OCI-LY1 (cell line): ENCODE measurements at regions not wholly inside any gene's neighbourhood (a gene's known extent, or its start where the extent isn't known, plus 50 kb on each side); places are given as distances from the start of the nearest gene placed in this dataset.

Experiments used
- H2AFZ ChIP-seq: fragments of 200-600 bp; sonication (generic), shearing (Covaris generic); 2 replicates; pipeline ENCODE4 v1.6.0; 2014; ENCODE audit warnings: antibody characterized with exemption, mild to moderate bottlenecking, low read length
- H3F3A ChIP-seq: fragments of 200-600 bp; sonication (generic), shearing (Covaris generic); 2 replicates; pipeline ENCODE4 v1.6.0; 2014; ENCODE audit warnings: mild to moderate bottlenecking, antibody characterized with exemption, low read length, moderate library complexity; ENCODE audit not compliant: insufficient read depth
- H3K27ac ChIP-seq: fragments of 200-600 bp; sonication (generic); 2 replicates; pipeline ENCODE4 v1.5.1; 2014; ENCODE audit warnings: low read length, mixed run types, mild to moderate bottlenecking, low read depth; ENCODE audit not compliant: poor library complexity, severe bottlenecking
- H3K27me3 ChIP-seq: fragments of 200-600 bp; sonication (generic); 2 replicates; pipeline ENCODE4 v1.6.0; 2014; ENCODE audit warnings: antibody characterized with exemption, mild to moderate bottlenecking, low read length, moderate library complexity; ENCODE audit not compliant: insufficient read depth
- H3K36me3 ChIP-seq: fragments of 200-600 bp; sonication (generic); 2 replicates; pipeline ENCODE4 v1.6.1; 2014; ENCODE audit warnings: mild to moderate bottlenecking, antibody characterized with exemption, low read length, moderate library complexity, mixed read lengths; ENCODE audit not compliant: insufficient read depth
- H3K4me1 ChIP-seq: fragments of 200-600 bp; sonication (generic); 2 replicates; pipeline ENCODE4 v1.5.1; 2014; ENCODE audit warnings: mild to moderate bottlenecking, low read length, moderate library complexity; ENCODE audit not compliant: insufficient read depth, severe bottlenecking
- H3K4me2 ChIP-seq: fragments of 200-600 bp; sonication (generic), shearing (Covaris generic); 2 replicates; pipeline ENCODE4 v1.6.1; 2014; ENCODE audit warnings: low read length
- H3K4me3 ChIP-seq: fragments of 200-600 bp; sonication (generic); 2 replicates; pipeline ENCODE4 v1.5.1; 2014; ENCODE audit warnings: low read length, low read depth, mild to moderate bottlenecking, mixed read lengths; ENCODE audit not compliant: poor library complexity, severe bottlenecking
- H3K79me2 ChIP-seq: fragments of 200-600 bp; shearing (Covaris generic); 2 replicates; pipeline ENCODE4 v1.6.1; 2016; ENCODE audit warnings: mixed run types, low read length, mixed read lengths; ENCODE audit not compliant: insufficient read depth
- H3K9ac ChIP-seq: fragments of 200-600 bp; sonication (generic), shearing (Covaris generic); 2 replicates; pipeline ENCODE4 v1.6.1; 2014; ENCODE audit warnings: mild to moderate bottlenecking, low read length, mixed read lengths
- H3K9me2 ChIP-seq: fragments of 200-600 bp; sonication (generic), shearing (Covaris generic); 2 replicates; pipeline ENCODE4 v1.6.1; 2014; ENCODE audit warnings: low read depth, mild to moderate bottlenecking, low read length, mixed read lengths
- H3K9me3 ChIP-seq: fragments of 200-600 bp; shearing (Covaris generic); 2 replicates; pipeline ENCODE4 v1.6.1; 2014; ENCODE audit warnings: low read length, mixed read lengths
- H4K20me1 ChIP-seq: fragments of 200-600 bp; sonication (generic), shearing (Covaris generic); 2 replicates; pipeline ENCODE4 v1.6.0; 2016; ENCODE audit warnings: mild to moderate bottlenecking, low read length; ENCODE audit not compliant: insufficient read depth
- EZH2 ChIP-seq: fragments of 200-600 bp; sonication (generic), shearing (Covaris generic); IDR thresholded peaks from 2 replicates; pipeline ENCODE4 v1.8.0; 2017; ENCODE audit warnings: borderline replicate concordance, mixed run types, mild to moderate bottlenecking, antibody characterized with exemption, low read length, moderate library complexity, mixed read lengths
- TF ChIP-seq, protein P1 (sequence below): fragments of 200-600 bp; sonication (generic), shearing (Covaris generic); IDR thresholded peaks from 2 replicates; pipeline ENCODE4 v1.5.1; 2017; ENCODE audit warnings: mild to moderate bottlenecking, antibody characterized with exemption, low read length, moderate library complexity, mixed read lengths

DNA sequence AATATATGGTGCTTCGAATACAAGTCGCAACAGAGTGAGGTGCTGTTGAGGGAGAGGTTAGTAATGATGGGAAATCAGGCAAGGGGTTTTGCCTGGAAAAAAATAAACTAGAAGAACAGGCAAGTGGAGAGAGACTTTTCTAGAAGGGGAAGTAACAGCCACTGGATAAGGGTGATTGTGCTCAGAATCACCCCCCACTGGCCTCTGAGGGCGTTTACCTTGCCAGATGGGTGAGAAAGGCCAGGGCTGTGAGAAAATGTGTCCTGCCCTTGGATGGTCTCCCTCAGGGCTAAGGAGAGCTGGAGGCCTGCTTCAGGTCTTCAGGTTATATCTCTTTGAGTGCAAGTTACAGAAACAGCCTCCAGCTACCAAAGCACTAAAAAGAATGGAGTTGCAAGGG lies 151.8 kb downstream of the MEX3B start:
- Histone ChIP-seq H3K27ac (no peak overlapping the region), H3K9ac (no peak overlapping the region), H3K4me1 (no peaks in the 10 kb centered on the region), H3K9me3 (no peaks in the 10 kb centered on the region), H3K4me3 (no peak overlapping the region), H3K27me3 (no peaks in the 10 kb centered on the region), H3K4me2 (no peak overlapping the region), H2AFZ (no peak overlapping the region), H3K79me2 (no peaks in the 10 kb centered on the region), H3F3A (no peaks in the 10 kb centered on the region), H4K20me1 (no peaks in the 10 kb centered on the region), H3K9me2 (no peaks in the 10 kb centered on the region), H3K36me3 (no peaks in the 10 kb centered on the region)
- no peak for TF ChIP-seq EZH2
- TF ChIP-seq, protein P1, sequence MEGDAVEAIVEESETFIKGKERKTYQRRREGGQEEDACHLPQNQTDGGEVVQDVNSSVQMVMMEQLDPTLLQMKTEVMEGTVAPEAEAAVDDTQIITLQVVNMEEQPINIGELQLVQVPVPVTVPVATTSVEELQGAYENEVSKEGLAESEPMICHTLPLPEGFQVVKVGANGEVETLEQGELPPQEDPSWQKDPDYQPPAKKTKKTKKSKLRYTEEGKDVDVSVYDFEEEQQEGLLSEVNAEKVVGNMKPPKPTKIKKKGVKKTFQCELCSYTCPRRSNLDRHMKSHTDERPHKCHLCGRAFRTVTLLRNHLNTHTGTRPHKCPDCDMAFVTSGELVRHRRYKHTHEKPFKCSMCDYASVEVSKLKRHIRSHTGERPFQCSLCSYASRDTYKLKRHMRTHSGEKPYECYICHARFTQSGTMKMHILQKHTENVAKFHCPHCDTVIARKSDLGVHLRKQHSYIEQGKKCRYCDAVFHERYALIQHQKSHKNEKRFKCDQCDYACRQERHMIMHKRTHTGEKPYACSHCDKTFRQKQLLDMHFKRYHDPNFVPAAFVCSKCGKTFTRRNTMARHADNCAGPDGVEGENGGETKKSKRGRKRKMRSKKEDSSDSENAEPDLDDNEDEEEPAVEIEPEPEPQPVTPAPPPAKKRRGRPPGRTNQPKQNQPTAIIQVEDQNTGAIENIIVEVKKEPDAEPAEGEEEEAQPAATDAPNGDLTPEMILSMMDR: no peak

DNA sequence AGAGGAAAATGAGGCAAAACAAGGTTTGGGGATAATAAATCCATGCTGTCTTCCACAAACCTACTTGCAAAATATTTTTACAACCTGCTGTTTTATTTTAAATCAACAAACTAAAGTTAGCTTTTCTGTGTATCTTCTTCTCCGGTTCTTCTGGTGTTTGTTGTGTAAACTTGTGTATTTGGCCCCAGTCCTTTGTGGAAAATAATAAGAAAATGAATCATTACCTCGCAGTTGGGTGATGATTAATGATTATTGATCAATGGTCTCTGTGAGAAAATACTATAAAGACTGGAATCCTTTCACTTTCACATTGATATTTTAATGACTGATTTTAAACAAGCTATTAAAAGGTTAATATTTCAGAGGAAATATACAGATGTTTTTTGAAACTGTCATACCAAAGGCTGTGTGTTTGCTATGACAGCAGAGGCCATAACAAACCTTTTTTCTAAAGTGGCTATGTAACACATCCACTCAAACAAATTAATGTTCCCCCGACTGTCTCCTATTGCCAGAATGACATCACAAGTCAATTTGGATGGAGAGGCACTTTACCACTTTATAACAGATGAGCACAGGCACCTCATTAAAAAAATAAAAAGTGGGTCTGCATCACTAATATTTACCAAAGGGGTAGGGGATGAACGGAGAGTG lies 152.5 kb downstream of the MEX3B start:
- Histone ChIP-seq H3K27me3 (no peaks in the 10 kb centered on the region), H3K4me3 (no peak overlapping the region), H3K36me3 (no peaks in the 10 kb centered on the region), H2AFZ (no peak overlapping the region), H3K9me2 (no peaks in the 10 kb centered on the region), H3K79me2 (no peaks in the 10 kb centered on the region), H3K4me2 (no peak overlapping the region), H3K4me1 (no peaks in the 10 kb centered on the region), H3F3A (no peaks in the 10 kb centered on the region), H3K9ac (no peak overlapping the region), H3K9me3 (no peaks in the 10 kb centered on the region), H3K27ac (no peak overlapping the region), H4K20me1 (no peaks in the 10 kb centered on the region)
- no peak for TF ChIP-seq EZH2
- TF ChIP-seq, protein P1: no peak

DNA sequence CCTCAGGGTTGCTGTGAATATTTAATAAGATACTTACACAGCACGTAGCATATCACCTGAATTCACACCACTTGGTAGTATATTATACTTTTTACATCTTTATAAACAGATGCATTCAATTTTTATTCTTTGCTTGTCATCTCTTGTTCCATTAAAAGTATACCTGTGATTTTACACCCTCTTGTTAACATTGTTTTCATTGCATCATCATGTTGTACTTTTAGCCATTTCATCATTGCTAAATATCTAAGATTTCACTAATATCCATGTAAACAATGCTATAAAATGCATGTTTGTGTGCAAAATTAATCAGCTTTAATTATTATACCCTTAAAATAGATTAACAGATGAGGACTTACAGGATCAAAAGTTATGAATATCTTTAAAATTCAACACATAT lies 155.3 kb downstream of the MEX3B start:
- Histone ChIP-seq H3K9me2 (no peaks in the 10 kb centered on the region), H3K4me3 (no peak overlapping the region), H3K4me1 (no peaks in the 10 kb centered on the region), H3K9me3 (no peaks in the 10 kb centered on the region), H3K36me3 (no peaks in the 10 kb centered on the region), H3F3A (no peaks in the 10 kb centered on the region), H2AFZ (no peak overlapping the region), H3K27ac (no peak overlapping the region), H3K27me3 (no peaks in the 10 kb centered on the region), H3K4me2 (no peak overlapping the region), H3K9ac (no peak overlapping the region), H3K79me2 (no peaks in the 10 kb centered on the region), H4K20me1 (no peaks in the 10 kb centered on the region)
- no peak for TF ChIP-seq EZH2
- TF ChIP-seq, protein P1: no peak
